ENCODE measurements at regions not wholly inside any gene's neighbourhood (a gene's known extent, or its start where the extent isn't known, plus 50 kb on each side); places are given as distances from the start of the nearest gene placed in this dataset.

- intact Hi-C loops (cut with DNase I; ENCODE audit: low total_unique reads), result no loop called here
- no peak overlapping the region for H3K4me3 ChIP-seq
- H3K36me3 ChIP-seq, result no peaks in the 10 kb centered on the region
- no peak for TF ChIP-seq CTCF (IDR thresholded peaks at IDR 0.05)
- no peaks in the 10 kb centered on the region for H3K27me3 ChIP-seq
- peaks cover 0 to 5% (median 0%) of the 10 kb centered on the region in 4 donors for H3K4me1 ChIP-seq
- DNase-seq, result no peak
- no peaks in the 10 kb centered on the region for H3K9me3 ChIP-seq
- H3K27ac ChIP-seq, result no peak overlapping the region
Measured at GRCh38 chr2:122528061-122528460, 772.6 kb downstream of the TSN start.

- H3K4me3 ChIP-seq, result no peak overlapping the region
- peaks cover 0 to 5% (median 0%) of the 10 kb centered on the region in 4 donors for H3K4me1 ChIP-seq
- no peaks in the 10 kb centered on the region for H3K36me3 ChIP-seq
- H3K9me3 ChIP-seq, result no peaks in the 10 kb centered on the region
- no peak for DNase-seq
- H3K27me3 ChIP-seq, result no peaks in the 10 kb centered on the region
- no peak for TF ChIP-seq CTCF (IDR thresholded peaks at IDR 0.05)
- H3K27ac ChIP-seq, result no peak overlapping the region
- intact Hi-C loops (cut with DNase I; ENCODE audit: low total_unique reads), result no loop called here
Measured at GRCh38 chr2:122528958-122529705, 773.7 kb downstream of the TSN start.

GRCh38 chr2:122530814-122531213, 775.4 kb downstream of the TSN start:
- Histone ChIP-seq H3K36me3 (no peaks in the 10 kb centered on the region), H3K4me3 (no peak overlapping the region), H3K27ac (no peak overlapping the region), H3K4me1 (peaks cover 0 to 5% (median 0%) of the 10 kb centered on the region in 4 donors), H3K9me3 (no peaks in the 10 kb centered on the region), H3K27me3 (no peaks in the 10 kb centered on the region)
- no peak for TF ChIP-seq CTCF (IDR thresholded peaks at IDR 0.05)
- DNase-seq, result no peak
- intact Hi-C loops (cut with DNase I; ENCODE audit: low total_unique reads), result no loop called here

GRCh38 chr2:122531290-122532071, 776.0 kb downstream of the TSN start:
- intact Hi-C loops (cut with DNase I; ENCODE audit: low total_unique reads), result no loop called here
- TF ChIP-seq CTCF (IDR thresholded peaks at IDR 0.05), result no peak
- Histone ChIP-seq H3K27me3 (no peaks in the 10 kb centered on the region), H3K9me3 (no peaks in the 10 kb centered on the region), H3K4me1 (peaks cover 0 to 5% (median 0%) of the 10 kb centered on the region in 4 donors), H3K36me3 (no peaks in the 10 kb centered on the region), H3K4me3 (no peak overlapping the region), H3K27ac (no peak overlapping the region)
- no peak for DNase-seq

GRCh38 chr2:122532072-122532344, 776.6 kb downstream of the TSN start:
- TF ChIP-seq CTCF (IDR thresholded peaks at IDR 0.05), result no peak
- no peaks in the 10 kb centered on the region for H3K36me3 ChIP-seq
- DNase-seq, result no peak
- intact Hi-C loops (cut with DNase I; ENCODE audit: low total_unique reads), result no loop called here
- no peak overlapping the region for H3K4me3 ChIP-seq
- no peak overlapping the region for H3K27ac ChIP-seq
- no peaks in the 10 kb centered on the region for H3K27me3 ChIP-seq
- peaks cover 0 to 5% (median 0%) of the 10 kb centered on the region in 4 donors for H3K4me1 ChIP-seq
- no peaks in the 10 kb centered on the region for H3K9me3 ChIP-seq
